ENCODE measurements at regions not wholly inside any gene's neighbourhood (a gene's known extent, or its start where the extent isn't known, plus 50 kb on each side); places are given as distances from the start of the nearest gene placed in this dataset.

DNA sequence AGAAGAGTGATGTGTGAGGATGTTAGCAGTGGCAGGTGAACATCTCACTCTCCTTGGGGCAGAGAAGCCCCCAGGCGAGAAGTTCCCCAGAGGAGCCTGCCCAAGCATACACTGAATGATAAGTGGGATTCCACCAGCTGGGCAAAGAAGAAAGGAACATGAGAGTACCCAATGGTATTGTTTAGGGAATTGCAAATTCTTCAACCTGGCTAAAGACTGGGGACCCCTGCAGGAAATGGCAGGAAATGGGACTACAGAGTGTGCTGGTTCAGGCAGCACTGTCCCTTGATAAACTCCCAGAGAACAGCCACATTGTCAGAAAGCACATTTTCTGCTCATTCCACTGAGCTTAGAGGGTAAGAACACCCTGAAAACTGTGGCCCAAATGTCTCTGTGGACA is 121.3 kb downstream of the RPS29 start:
- DNase-seq (ENCODE audit: low read depth in 2 of 2), result no peak

DNA sequence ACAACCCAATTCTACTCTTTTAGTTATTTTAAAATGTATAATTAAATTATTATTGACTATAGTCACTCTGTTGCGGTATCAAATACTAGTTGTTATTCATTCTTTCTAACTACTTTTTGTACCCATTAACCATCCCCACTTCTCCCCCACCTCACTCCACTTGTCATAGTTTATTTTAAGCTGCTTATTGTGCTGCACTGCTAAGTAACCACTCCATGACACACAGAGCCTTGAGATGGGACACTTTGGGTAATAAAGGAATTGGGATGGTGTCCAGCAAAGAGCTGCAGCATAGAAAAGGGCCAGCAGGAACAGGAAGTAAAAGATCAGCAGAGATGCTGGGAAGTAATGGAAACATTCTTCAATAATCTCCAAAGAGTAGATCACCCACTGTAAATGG is 123.0 kb downstream of the RPS29 start:
- DNase-seq (ENCODE audit: low read depth in 2 of 2), result no peak

DNA sequence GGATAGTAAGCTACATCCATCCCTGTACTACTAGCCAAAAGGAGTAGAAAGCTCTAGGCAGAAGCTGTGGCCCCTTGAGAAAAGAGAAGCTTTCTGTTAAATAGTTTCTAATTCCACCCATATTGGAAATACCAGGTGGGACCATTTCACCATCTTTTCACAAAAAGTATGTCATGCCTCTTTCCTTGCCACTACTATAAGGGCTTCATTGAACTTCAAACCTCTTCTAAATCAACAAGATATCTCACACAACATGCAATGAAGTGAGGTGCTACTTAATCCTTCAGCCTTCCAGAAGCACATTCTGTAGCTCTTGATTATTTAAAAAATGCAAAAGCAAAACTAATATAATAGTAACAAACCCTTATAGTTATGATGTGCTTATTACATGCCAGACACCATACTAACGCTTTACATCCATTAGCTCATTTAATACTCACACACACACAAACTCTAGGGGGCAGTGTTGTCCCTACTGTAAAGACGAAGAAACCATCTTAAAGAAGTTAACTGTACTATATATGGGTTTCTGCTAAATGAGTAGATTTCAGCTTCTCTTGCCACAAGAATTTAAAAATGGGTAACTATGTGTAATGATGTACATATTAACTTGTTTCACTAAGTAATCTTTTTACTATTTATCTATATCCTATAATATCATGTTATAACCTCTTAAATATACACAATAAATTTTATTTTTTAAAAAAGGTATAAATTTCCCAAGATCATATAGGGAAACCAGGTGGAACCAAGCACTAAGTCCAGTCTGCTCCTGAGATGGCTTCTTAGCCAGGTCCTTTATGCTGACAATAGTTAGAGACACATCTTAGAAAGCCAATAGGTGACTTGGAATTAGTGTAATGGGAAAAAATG is 124.4 kb downstream of the RPS29 start:
- peak; percentile 29 to 53 for DNase-seq (ENCODE audit: low read depth in 2 of 2)

DNA sequence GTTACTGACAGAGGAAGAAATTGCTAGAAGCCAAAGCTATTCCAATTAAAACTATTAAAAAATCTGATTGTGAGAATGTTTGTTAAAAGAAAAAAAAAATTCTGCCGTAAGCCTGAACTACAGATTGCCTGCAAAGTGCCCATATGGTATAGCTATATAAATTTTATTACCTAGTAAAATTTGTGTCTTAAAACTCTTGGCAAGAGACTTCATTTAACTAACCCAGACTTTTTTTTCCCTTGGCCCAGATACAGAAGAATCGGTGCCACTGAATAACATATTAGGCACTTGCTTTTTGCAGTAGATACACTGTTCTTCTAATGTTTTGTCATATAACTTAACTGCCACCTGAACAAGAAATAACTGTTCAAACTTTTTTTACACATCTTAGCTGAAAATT is 125.5 kb downstream of the RPS29 start:
- no peak for DNase-seq (ENCODE audit: low read depth in 2 of 2)

DNA sequence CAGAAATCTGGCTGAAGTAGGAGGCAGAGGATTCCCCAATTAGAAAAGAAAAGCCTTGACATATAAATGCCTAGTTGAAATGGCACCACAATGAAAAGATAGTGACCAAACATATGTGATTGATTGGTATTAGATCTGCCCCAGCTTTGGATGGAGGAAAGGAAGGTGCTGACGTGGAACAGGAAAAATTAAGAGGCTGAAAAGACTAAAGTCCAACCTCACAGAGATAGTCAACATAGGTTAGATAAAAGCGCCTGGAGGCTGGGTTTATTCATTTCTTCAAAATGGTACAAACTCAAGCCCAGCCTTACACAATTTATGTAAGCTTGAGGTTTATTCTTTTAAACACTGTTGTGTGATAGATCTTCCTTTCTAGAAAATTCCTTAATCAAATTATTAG is 129.6 kb downstream of the RPS29 start:
- DNase-seq (ENCODE audit: low read depth in 2 of 2), result no peak

DNA sequence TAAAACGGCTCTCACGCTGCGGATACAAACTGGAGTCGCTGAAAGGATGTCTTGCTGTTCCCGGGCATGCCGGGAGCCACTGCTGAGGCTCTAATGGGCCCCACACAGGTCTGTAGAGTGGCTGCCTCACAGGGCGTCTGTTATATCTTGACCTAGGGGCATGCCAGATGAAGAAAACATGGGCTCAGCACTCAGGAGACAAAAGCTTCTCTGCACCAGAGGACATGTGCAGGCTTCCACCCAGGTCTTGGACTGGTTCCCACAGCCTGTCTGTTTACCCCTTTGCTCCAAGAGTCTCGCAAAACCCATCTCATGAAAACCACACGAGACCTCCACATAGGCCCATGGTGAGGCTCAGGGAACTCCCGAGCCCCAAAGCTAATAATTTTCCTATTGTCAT is 134.2 kb downstream of the RPS29 start:
- DNase-seq (ENCODE audit: low read depth in 2 of 2), result no peak

DNA sequence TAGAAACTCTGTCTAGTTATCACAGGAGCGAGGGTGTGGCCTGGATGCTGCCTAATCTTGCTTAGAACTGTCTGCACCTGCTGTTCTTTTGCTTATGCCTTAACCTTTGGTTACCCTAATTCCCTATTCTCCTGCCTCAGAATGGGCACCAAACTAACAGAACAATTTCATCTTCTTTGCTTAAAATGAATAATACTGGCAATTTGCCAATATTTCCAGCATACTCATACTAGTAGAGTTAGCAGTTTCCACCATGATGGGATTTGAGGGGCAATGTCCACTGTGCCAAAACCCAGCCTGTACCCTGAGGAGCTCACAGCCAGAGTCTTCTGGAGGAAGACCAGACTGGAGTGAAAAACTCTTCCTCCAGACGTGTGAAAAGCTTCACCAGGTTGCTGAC is 136.4 kb downstream of the RPS29 start:
- no peak for DNase-seq (ENCODE audit: low read depth in 2 of 2)

DNA sequence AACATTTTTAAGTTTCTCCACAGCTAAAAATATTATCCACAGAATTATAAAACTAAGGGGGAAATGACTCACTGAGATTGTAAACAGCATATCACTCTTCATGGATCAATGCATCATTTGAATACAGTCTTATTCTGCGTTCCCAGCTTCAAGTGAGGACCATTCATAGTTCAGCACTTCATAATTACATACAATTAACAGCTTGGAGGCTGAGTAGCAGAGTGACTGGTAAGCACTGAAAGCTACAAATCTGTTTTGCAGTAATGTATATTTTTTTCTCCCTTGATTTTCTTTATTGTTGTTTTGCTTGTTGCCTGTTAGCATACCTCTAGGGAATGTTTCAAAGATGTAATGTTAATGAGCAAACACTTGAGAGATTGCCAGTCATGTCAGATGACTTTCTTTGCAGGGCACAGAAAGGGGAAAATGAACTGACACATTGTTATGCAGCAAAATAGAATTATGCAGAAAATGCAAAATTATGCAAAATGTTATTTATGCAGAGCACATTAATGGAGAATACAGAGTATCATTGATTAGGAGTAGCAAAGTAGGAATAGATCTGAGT is 138.6 kb downstream of the RPS29 start:
- no peak for DNase-seq (ENCODE audit: low read depth in 2 of 2)

DNA sequence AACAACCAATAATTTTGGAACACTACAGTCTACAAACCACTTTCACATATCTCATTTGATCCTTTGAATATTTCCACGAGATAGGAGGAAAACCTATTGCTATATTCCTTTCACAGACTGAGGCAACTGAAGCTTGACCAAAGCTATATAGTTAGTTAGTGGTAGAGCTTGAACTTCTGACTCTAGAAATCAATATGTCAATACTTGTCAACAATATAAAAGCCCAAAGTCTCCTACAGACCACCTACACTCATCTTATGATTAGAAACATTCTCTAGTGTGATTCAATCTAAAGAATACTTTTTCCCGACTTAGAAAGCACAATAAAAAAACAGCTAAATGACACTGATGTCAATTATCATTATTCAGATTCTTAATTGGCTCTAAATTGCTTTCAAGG is 139.4 kb downstream of the RPS29 start:
- no peak for DNase-seq (ENCODE audit: low read depth in 2 of 2)

DNA sequence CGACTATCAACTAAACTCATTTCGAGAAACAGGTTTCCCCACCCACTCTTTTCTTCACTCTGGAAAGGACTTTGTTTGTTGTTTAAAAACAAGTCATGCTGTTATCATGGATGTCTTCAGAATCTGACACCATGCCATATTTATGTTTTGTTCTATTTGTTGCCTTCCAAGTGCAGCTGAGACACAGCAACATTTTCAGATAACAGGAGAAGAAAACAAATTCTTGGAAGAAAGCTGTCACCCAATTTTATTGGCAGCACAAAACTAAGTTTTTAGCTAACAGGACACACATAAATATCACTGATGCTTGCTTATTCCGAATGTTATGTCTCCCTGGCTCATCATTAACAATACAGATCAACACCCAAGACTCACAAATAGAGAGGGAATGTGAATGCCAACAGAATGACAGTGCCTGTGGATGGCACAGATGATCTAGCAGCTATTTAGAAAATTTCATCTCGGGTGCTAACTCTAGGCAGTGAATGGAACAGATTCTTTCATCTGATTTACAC is 147.9 kb downstream of the RPS29 start:
- no peak for DNase-seq (ENCODE audit: low read depth in 2 of 2)

DNA sequence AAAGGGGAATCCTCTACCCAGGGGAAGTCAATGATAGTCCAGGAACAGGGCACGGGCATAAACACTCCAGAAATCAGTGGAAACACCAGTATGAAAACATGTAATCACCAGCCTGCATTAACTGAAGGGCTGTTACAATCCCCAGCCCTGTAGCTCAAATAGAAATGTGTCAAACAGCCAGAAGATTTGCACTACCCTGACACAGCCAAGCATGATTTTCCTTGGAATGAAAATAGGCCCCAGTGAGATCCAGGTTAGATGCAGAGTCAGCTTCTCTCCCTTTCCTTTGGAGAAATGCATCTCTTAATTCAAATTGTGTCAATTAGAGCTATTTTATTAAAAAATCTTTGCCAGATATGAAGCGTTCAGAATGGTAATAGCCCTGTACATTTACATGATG is 158.1 kb downstream of the RPS29 start:
- DNase-seq (ENCODE audit: low read depth in 2 of 2), result no peak

DNA sequence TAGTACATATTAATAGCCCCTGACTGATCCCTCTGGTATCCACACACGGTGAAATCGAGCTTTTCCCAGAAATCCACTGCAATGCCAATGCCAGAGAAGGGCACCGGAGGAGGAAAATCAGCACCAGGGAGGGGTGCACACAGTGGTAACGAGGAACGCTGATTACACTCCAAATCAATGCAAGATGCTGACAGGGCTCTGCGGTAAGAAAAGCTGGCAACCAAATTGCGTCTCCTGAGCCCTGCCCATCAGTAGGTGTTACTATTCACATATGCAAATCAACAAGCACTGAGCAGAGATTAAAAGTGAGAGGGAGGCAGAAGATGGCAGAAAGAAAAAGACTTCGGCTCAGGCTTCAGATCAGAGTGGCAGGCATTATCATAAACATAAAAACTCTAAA is 159.1 kb downstream of the RPS29 start:
- no peak for DNase-seq (ENCODE audit: low read depth in 2 of 2)

DNA sequence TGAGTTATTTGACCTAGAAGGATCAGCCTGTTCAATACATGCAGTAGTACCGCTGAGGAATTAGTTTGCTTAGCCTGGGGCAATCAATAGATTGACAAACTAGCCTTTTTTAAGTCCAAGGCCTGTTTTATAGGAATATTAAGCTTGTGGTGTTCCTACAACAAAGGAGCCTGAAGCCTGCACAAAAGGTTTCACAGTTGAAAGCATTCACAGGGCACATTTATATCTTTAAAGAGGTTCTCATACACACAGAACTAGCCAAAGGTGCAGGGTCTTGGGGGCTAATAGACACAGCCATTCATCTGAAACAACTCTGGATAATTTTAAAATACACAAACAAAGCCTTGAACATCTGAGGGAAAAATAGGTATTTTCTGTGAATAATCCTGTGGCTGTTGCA is 160.3 kb downstream of the RPS29 start:
- no peak for DNase-seq (ENCODE audit: low read depth in 2 of 2)

DNA sequence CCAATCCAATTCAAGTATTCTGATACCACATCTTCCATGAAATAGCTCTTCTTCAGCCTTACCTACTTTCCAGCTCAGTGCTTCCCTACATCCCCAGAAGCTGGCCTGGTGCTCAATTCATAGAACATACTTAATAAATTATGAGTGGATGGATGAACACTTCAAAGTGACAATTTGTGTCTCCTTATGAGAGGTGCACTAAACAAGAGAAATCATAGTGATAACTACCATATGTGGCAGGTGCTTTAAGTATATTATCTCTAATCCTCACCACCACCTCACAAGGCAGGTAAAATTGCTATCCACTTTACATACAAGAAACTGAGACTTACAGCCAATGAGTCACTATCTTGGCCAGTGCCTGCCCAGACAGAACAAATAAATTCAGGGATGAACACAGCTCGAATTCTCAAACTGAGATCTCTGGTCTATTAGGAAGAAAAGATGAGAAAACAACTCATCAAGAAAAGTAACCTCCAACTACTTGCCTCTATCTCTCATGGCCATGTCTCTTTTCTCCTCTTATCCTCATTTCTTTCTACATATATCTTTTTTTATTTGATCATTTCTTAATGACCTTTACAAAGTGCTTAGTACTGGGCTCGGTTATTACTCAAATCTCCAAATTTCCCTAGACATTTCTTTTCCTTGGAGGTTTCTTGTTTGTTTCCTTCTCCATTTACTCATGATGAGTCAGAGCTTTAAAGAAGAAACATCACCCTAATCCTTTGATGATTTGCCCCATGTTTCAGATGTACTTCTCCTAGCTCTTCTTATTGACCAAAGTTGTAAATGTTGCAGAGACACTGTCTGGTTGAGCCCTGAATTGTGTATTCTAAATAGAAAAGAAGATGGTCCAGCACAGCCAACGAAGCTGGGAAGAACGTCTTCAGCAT is 161.5 kb downstream of the RPS29 start:
- no peak for DNase-seq (ENCODE audit: low read depth in 2 of 2)

DNA sequence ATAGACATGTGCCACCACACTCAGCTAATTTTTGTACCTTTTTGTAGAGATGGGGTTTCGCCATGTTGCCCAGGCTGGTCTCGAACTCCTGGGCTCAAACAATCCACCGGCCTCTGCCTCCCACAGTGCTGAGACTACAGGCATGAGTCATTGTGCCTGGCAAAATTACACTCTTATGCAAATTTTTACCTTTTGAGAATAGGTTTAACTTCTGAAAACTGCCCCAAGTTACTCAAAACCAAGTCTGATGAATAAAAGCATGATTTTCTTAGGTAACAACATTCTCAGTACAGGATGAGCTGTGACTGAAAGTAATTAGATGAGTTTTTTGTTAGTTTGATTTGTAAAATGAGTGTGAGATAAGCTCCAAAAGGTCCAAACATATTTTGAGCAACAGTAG is 166.0 kb downstream of the RPS29 start:
- DNase-seq (ENCODE audit: low read depth in 2 of 2), result peak; percentile 14 to 23

DNA sequence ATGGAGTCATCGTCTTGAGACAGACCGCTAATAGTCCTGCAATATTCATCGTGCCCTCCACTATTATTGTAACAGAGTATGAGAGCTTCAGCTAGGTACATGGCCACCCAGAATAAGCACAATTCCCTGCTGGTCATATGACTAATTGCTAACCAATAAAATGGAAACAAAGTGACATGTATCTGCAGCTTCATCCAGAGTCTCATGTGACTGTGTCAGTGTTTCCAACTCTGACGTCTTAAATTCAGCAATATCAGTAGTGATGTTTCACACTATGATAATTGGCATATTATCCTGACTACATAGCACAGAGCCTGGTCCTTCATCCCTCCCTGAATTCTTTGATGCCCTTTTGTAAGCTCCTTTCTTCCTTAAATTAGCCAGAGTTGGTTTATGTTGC is 167.4 kb downstream of the RPS29 start:
- no peak for DNase-seq (ENCODE audit: low read depth in 2 of 2)

DNA sequence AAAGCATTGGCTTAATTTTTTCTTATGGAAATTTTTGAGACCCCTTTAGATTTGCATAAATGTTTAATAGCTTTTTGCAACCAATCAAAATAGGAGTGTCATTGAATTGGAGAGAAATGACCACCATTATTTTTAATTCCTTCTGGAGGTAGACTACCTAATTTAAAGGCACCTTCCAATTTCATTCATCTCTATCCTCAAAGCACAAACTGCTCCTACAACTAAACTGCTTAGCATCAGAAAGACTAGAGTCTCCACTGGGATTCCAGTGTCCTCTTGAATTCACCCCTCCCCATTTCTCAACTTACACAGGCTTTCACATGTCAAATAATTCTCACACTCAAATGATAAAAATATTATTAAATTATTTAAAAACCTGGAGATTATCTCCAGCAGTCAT is 168.4 kb downstream of the RPS29 start:
- no peak for DNase-seq (ENCODE audit: low read depth in 2 of 2)

DNA sequence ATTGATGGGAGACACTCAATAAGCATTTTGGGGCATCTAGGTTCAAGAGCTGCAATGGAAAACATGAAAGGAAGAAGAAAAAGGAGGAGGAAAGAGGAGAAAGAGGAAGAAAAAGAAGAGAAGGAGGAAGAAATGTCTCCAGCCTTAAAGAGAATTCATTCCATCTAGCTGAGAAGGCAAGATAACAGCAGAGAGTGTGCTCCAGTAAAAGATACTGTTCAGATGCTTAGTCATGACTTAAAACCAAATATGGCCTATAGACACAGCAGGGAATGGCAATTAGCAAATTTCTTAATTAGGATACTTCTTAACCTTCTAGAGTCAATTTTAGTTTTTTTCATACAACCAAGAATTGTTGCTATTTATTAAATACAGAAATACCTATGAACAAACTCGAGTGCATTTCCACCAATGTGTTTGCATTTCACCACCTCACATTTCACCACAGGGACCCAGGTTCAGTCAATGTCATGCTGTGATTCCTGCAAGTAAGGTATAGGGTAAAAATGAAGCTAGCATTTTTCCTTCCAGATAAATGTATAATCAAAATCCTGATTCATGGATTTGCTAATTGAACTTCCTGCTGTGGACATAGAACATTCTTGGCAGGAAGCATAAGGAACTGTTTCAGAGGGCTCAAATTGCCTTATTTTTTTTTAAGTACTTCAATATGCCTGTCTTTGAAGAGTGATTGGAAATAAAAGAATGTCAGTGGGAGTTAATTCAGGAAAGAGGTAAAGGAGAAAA is 177.8 kb downstream of the RPS29 start:
- DNase-seq (ENCODE audit: low read depth in 2 of 2), result no peak

DNA sequence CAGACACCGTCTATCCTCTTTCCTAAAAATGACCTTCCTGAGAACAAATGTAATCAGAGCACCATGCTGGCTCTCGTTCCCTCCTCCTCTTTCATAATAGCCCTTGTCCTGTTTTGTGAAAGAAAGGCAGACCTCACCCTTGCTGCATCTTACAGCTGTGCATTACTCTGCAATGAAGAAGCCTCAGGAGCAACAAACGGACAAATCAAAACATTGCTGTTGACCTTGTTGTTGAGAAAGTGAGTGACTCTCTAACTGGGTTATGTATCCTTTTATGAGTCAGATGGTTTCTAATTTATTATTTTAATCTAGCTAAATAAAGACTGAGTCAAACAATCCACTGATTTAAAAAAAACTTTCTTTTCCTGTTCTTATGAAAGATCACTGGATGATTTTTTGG is 180.9 kb downstream of the RPS29 start:
- no peak for DNase-seq (ENCODE audit: low read depth in 2 of 2)

DNA sequence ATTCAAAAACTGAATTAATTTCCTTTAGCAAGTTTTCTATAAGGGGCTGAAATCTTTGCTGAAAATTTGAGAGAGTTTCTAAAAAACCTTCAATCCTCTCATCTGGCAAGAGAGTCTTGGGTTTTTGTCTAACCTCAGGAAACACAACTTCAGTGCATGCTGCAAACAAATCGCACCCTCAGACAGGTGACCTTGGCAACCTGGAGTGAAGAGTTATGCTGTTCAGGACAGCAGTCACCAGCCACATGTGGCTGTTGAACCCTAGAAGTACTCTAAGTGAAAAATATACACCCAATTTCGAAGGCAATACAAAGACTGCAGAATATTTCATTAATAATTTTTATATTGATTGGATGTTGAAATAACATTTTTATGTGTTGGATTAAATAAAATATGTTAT is 184.8 kb downstream of the RPS29 start:
- DNase-seq (ENCODE audit: low read depth in 2 of 2), result no peak

DNA sequence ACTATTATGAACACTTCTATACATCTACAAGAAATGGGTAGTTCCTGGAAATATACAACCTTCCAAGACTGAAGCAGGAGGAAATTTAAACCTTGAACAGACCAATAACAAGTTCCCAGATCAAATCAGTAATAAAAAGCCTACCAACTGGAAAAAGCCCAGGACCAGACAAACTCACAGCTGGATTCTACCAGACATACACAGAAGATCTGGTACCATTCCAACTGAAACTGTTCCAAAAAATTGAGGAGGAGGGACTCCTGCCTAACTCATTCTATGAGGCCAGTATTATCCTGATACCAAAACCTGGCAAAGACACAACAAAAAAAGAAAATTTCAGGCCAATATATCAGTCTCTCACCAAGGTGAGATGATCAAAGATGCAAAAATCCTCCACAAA is 189.4 kb downstream of the RPS29 start:
- DNase-seq (ENCODE audit: low read depth in 2 of 2), result no peak

DNA sequence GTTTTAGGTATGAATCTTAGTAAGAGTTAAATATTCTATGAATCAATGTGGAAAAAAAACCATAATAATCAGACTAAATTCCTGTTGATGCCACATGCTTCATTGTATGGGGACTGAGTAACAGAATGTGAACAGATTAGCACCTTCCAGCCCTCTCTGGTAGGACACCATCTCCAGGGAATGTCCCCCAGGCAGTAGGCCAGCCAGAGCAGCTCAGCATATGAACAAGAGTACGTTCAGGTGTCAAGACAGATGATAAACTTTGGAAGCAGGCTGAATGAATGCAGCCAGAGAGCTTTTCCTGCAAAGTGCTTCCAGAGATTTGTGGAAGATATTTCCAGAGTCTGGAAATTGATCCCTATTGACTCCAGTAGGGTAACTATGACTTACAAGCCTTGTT is 204.4 kb downstream of the RPS29 start:
- DNase-seq (ENCODE audit: low read depth in 2 of 2), result no peak

All from stimulated activated CD4-positive, alpha-beta T cell treated with anti-CD3 and anti-CD28 coated beads, Interleukin-15, amount 100 ng/mL, for 48 hours (primary cell).